K562 (cell line): ENCODE measurements at regions not wholly inside any gene's neighbourhood (a gene's known extent, or its start where the extent isn't known, plus 50 kb on each side); places are given as distances from the start of the nearest gene placed in this dataset.

Source experiments
- DPF2 ChIP-seq: fragments of 450-650 bp; IDR thresholded peaks from 2 replicates; pipeline ENCODE4 v1.6.1; 2016
- GTF2E2 ChIP-seq: fragments of 200-800 bp; sonication (Bioruptor generic); IDR thresholded peaks from 2 replicates; pipeline ENCODE4 v1.6.1; 2016; ENCODE audit warnings: missing genetic modification characterization, missing compliant biosample characterization
- HMG20A ChIP-seq: fragments of 450-650 bp; formaldehyde crosslinking; conservative IDR thresholded peaks from 2 replicates; pipeline ENCODE4 v1.4.0; 2020; ENCODE audit warnings: mild to moderate bottlenecking, mixed read lengths
- KAT7 ChIP-seq: sonication (generic); formaldehyde crosslinking; IDR thresholded peaks from 2 replicates; pipeline ENCODE4 v1.8.0; 2022; ENCODE audit warnings: missing genetic modification reagents, mild to moderate bottlenecking, borderline replicate concordance
- NFE2L1 ChIP-seq: fragments of 450-650 bp; IDR thresholded peaks from 2 replicates; pipeline ENCODE4 v1.6.1; 2016; ENCODE audit warnings: missing genetic modification characterization, low read depth, mild to moderate bottlenecking, missing compliant biosample characterization, moderate library complexity, borderline replicate concordance
- PYGO2 ChIP-seq: fragments of 450-650 bp; IDR thresholded peaks from 2 replicates; pipeline ENCODE4 v1.6.1; 2016; ENCODE audit warnings: mild to moderate bottlenecking, missing genetic modification characterization, moderate library complexity, missing compliant biosample characterization
- RUNX1 ChIP-seq: sonication (generic); IDR thresholded peaks from 2 replicates; pipeline ENCODE4 v1.6.1; 2016; ENCODE audit warnings: antibody characterized with exemption, low read depth
- SRSF7 ChIP-seq: fragments of 200-400 bp; formaldehyde crosslinking; optimal IDR thresholded peaks from 2 replicates; pipeline ENCODE3; 2017; ENCODE audit warnings: mild to moderate bottlenecking, low read depth, low read length
- TRIM28 ChIP-seq: fragments of 450-650 bp; IDR thresholded peaks from 2 replicates; pipeline ENCODE4 v1.6.1; 2017
- ZBTB17 ChIP-seq: fragments of 450-650 bp; formaldehyde crosslinking; IDR thresholded peaks from 2 replicates; pipeline ENCODE4 v1.4.0; 2020; ENCODE audit warnings: mild to moderate bottlenecking
- ZBTB7A ChIP-seq: IDR thresholded peaks from 2 replicates; pipeline ENCODE4 v1.6.1; 2011; ENCODE audit warnings: low read depth, mild to moderate bottlenecking, low read length, moderate library complexity, borderline replicate concordance; ENCODE audit not compliant: control insufficient read depth
- ZEB2 ChIP-seq: fragments of 450-650 bp; IDR thresholded peaks from 2 replicates; pipeline ENCODE4 v1.6.1; 2016
- ZNF12 ChIP-seq: sonication (generic); formaldehyde crosslinking; IDR thresholded peaks from 2 replicates; pipeline ENCODE4 v1.4.0; 2020; ENCODE audit warnings: mild to moderate bottlenecking, missing genetic modification reagents
- ZNF140 ChIP-seq: fragments of 250-450 bp; sonication (Bioruptor Pico); IDR thresholded peaks from 2 replicates; pipeline ENCODE4 v1.8.0; 2021; ENCODE audit warnings: moderate library complexity, mild to moderate bottlenecking, inconsistent platforms
- ZNF668 ChIP-seq: fragments of 250-450 bp; sonication (Bioruptor Pico); IDR thresholded peaks from 2 replicates; pipeline ENCODE4 v1.8.0; 2022; ENCODE audit warnings: mild to moderate bottlenecking, inconsistent platforms
- ZNF778 ChIP-seq: fragments of 450-650 bp; formaldehyde crosslinking; IDR thresholded peaks from 2 replicates; pipeline ENCODE4 v1.4.0; 2020; ENCODE audit warnings: mild to moderate bottlenecking, moderate library complexity
- TF ChIP-seq, protein P1 (sequence below): fragments of 450-650 bp; formaldehyde crosslinking; IDR thresholded peaks from 2 replicates; pipeline ENCODE4 v1.4.0; 2022; ENCODE audit warnings: mild to moderate bottlenecking, moderate library complexity
- TF ChIP-seq, protein P2 (sequence below): fragments of 450-650 bp; conservative IDR thresholded peaks from 2 replicates; pipeline ENCODE4 v1.6.1; 2016; ENCODE audit warnings: missing genetic modification characterization, low read depth, mild to moderate bottlenecking, missing compliant biosample characterization, moderate library complexity
- TF ChIP-seq, protein P3 (sequence below): fragments of 250-450 bp; sonication (Bioruptor Pico); IDR thresholded peaks from 2 replicates; pipeline ENCODE4 v1.5.0; 2021; ENCODE audit warnings: mild to moderate bottlenecking, borderline replicate concordance
- TF ChIP-seq, protein P4 (sequence below): fragments of 250-450 bp; sonication (Bioruptor Pico); IDR thresholded peaks from 2 replicates; pipeline ENCODE4 v1.4.0; 2020; ENCODE audit warnings: borderline replicate concordance
- TF ChIP-seq, protein P5 (sequence below): IDR thresholded peaks from 3 replicates; pipeline ENCODE4 v1.6.1; 2011; ENCODE audit warnings: borderline replicate concordance, mild to moderate bottlenecking; ENCODE audit not compliant: insufficient read length, insufficient read depth

DNA sequence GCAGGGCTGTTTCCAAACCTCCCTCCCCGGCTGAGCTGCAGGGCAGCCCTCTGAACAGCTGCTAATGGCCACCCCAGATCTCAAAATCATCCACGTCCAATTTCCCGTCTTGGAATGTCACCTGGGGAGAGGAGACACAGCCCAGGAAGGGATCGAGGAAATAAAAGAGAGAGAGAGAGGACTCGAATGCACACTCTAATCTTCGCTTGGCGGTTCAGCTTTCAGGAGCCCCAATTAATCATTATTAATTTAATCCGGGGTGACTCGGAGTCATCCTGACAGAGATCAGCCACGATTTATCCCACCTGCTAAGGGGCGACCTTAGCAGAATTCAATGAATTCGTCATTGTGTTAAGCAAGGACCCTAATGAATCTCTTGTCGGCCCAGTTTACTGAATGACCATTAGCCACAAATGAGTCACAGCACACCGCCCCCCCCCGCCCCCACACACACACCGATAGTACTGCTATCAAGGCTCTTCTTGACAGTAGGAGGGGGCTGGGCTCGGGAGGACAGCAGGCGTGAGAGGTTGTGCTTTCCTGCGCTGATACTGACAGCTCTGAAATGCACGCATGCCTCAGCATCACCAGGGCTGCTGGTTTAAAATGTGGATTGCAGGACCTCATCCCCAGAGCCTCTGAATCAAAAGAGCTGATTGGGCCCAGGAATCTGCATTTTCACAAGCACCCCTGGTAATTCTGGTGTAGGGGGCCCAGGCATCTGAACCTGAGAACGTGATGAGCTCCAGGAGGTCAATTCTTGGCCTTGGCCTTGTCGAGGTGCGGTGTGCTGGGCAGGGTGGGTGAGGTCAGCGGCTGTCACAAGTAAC, 190.0 kb upstream of the CIBAR2 start (continued):
- TF ChIP-seq, protein P1, sequence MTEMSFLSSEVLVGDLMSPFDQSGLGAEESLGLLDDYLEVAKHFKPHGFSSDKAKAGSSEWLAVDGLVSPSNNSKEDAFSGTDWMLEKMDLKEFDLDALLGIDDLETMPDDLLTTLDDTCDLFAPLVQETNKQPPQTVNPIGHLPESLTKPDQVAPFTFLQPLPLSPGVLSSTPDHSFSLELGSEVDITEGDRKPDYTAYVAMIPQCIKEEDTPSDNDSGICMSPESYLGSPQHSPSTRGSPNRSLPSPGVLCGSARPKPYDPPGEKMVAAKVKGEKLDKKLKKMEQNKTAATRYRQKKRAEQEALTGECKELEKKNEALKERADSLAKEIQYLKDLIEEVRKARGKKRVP: no peak
- no peak for TF ChIP-seq ZNF668
- no peak for TF ChIP-seq HMG20A (CRISPR knock-in tag)
- TF ChIP-seq, protein P2, sequence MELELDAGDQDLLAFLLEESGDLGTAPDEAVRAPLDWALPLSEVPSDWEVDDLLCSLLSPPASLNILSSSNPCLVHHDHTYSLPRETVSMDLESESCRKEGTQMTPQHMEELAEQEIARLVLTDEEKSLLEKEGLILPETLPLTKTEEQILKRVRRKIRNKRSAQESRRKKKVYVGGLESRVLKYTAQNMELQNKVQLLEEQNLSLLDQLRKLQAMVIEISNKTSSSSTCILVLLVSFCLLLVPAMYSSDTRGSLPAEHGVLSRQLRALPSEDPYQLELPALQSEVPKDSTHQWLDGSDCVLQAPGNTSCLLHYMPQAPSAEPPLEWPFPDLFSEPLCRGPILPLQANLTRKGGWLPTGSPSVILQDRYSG (tag): no peak
- TF ChIP-seq, protein P3, sequence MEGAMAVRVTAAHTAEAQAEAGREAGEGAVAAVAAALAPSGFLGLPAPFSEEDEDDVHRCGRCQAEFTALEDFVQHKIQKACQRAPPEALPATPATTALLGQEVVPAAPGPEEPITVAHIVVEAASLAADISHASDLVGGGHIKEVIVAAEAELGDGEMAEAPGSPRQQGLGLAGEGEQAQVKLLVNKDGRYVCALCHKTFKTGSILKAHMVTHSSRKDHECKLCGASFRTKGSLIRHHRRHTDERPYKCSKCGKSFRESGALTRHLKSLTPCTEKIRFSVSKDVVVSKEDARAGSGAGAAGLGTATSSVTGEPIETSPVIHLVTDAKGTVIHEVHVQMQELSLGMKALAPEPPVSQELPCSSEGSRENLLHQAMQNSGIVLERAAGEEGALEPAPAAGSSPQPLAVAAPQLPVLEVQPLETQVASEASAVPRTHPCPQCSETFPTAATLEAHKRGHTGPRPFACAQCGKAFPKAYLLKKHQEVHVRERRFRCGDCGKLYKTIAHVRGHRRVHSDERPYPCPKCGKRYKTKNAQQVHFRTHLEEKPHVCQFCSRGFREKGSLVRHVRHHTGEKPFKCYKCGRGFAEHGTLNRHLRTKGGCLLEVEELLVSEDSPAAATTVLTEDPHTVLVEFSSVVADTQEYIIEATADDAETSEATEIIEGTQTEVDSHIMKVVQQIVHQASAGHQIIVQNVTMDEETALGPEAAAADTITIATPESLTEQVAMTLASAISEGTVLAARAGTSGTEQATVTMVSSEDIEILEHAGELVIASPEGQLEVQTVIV: no peak
- peak; percentile 81 for TF ChIP-seq KAT7 (CRISPR knock-in tag)
- no peak for TF ChIP-seq NFE2L1 (tag)
- no peak for TF ChIP-seq ZNF778 (CRISPR knock-in tag)
- peak; percentile 53; the same call in 1 of the 2 replicates for TF ChIP-seq ZNF12 (CRISPR knock-in tag)
- no peak for TF ChIP-seq SRSF7
- no peak for TF ChIP-seq GTF2E2 (tag)
- TF ChIP-seq ZNF140 (CRISPR knock-in tag): no peak
- no peak for TF ChIP-seq PYGO2 (tag)
- TF ChIP-seq TRIM28: no peak
- TF ChIP-seq, protein P4, sequence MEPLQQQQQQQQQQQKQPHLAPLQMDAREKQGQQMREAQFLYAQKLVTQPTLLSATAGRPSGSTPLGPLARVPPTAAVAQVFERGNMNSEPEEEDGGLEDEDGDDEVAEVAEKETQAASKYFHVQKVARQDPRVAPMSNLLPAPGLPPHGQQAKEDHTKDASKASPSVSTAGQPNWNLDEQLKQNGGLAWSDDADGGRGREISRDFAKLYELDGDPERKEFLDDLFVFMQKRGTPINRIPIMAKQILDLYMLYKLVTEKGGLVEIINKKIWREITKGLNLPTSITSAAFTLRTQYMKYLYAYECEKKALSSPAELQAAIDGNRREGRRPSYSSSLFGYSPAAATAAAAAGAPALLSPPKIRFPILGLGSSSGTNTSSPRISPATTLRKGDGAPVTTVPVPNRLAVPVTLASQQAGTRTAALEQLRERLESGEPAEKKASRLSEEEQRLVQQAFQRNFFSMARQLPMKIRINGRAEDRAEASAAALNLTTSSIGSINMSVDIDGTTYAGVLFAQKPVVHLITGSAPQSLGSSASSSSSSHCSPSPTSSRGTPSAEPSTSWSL (CRISPR knock-in tag): no peak
- TF ChIP-seq ZBTB17: no peak
- TF ChIP-seq, protein P5, sequence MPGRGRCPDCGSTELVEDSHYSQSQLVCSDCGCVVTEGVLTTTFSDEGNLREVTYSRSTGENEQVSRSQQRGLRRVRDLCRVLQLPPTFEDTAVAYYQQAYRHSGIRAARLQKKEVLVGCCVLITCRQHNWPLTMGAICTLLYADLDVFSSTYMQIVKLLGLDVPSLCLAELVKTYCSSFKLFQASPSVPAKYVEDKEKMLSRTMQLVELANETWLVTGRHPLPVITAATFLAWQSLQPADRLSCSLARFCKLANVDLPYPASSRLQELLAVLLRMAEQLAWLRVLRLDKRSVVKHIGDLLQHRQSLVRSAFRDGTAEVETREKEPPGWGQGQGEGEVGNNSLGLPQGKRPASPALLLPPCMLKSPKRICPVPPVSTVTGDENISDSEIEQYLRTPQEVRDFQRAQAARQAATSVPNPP: no peak
- 0 out of 2 replicates have a peak, but pooled peaks have one; percentile 49 for TF ChIP-seq RUNX1
- peak; percentile 98 for TF ChIP-seq DPF2
- TF ChIP-seq ZBTB7A: peak; percentile 85
- TF ChIP-seq ZEB2: peak; percentile 71; the same call in 1 of the 2 replicates
